GM12878 (cell line): ENCODE measurements at regions not wholly inside any gene's neighbourhood (a gene's known extent, or its start where the extent isn't known, plus 50 kb on each side); places are given as distances from the start of the nearest gene placed in this dataset.

Experiments
- ATAC-seq: fragments of 200-7000 bp; cut with Tn5 transposase; 3 replicates; pipeline ENCODE4 v1.9.1; 2020; ENCODE audit warnings: mild to moderate bottlenecking, moderate library complexity
- BruUV-seq: library from RNA; stranded (reverse); fragments of 400-500 nt; replicated peaks from 2 replicates; lab custom pipeline; 2021; lab: Mats Ljungman, UMichigan
- CTCF ChIA-PET: fragments of 300-600 bp; sonication (Branson Sonifier 250); formaldehyde crosslinking; extraction: SDS; loops from one replicate; lab custom pipeline; 2021; ENCODE audit warnings: inconsistent platforms; lab: Yijun Ruan, JAX
- POLR2A ChIA-PET: fragments of 350-600 bp; formaldehyde crosslinking; extraction: SDS; loops from one replicate; lab custom pipeline; 2021; ENCODE audit warnings: inconsistent platforms; lab: Charles Lee
- RAD21 ChIA-PET: fragments of 300-600 bp; sonication (Branson Sonifier 250); formaldehyde crosslinking; loops from one replicate; lab custom pipeline; 2023; ENCODE audit warnings: antibody characterized with exemption; ENCODE audit not compliant: unreplicated experiment; lab: Charles Lee
- SMC1A ChIA-PET: fragments of 300-600 bp; sonication (Branson Sonifier 250); formaldehyde crosslinking; loops from one replicate; lab custom pipeline; 2023; ENCODE audit not compliant: unreplicated experiment, uncharacterized antibody; lab: Charles Lee
- DNase-seq: peaks from one replicate; pipeline ENCODE4 v3.0.0-alpha.2; 2011; ENCODE audit warnings: low read depth, low spot score
- FAIRE-seq: peaks from 3 replicates; lab custom pipeline; 2011; peaks lifted over from hg19 to GRCh38; lab: Jason Lieb, UNC
- H2AFZ ChIP-seq: 2 replicates; pipeline ENCODE4 v1.6.0; 2011; ENCODE audit warnings: low read depth, low read length, control low read depth; ENCODE audit not compliant: control insufficient read depth
- H3K27ac ChIP-seq: 2 replicates; pipeline ENCODE4 v1.5.1; 2011; ENCODE audit warnings: control low read depth; ENCODE audit not compliant: control insufficient read depth, insufficient read depth
- H3K27me3 ChIP-seq, 2 experiments: replicated peaks in 1 of 2; 2 replicates each; pipeline versions ENCODE4 v1.6.0 to v1.6.1; 2011; ENCODE audit warnings: low read length in 1 of 2; ENCODE audit not compliant: control insufficient read depth in 2 of 2, insufficient read depth in 2 of 2
- H3K36me3 ChIP-seq, 2 experiments: 2 replicates each; pipeline ENCODE4 v1.5.1; 2011; ENCODE audit warnings: low read length in 1 of 2; ENCODE audit not compliant: control insufficient read depth in 2 of 2, insufficient read depth in 2 of 2
- H3K4me1 ChIP-seq: 2 replicates; pipeline ENCODE4 v1.6.1; 2011; ENCODE audit warnings: mild to moderate bottlenecking, low read length, moderate library complexity, mixed read lengths; ENCODE audit not compliant: control insufficient read depth, insufficient read depth
- H3K4me2 ChIP-seq: 2 replicates; pipeline ENCODE4 v1.6.0; 2011; ENCODE audit warnings: control low read depth; ENCODE audit not compliant: control insufficient read depth, insufficient read depth
- H3K4me3 ChIP-seq: fragments of 200-600 bp; sonication (generic); 2 replicates; pipeline ENCODE4 v1.5.1; 2016
- H3K79me2 ChIP-seq: 2 replicates; pipeline ENCODE4 v1.6.0; 2011; ENCODE audit warnings: low read length; ENCODE audit not compliant: control insufficient read depth, insufficient read depth
- H3K9ac ChIP-seq: 2 replicates; pipeline ENCODE4 v1.8.0; 2011; ENCODE audit warnings: low read length, control low read depth, mixed read lengths; ENCODE audit not compliant: control insufficient read depth, insufficient read depth
- H3K9me3 ChIP-seq: replicated peaks from 3 replicates; pipeline ENCODE4 v1.5.1; 2011; ENCODE audit warnings: mild to moderate bottlenecking, low read length; ENCODE audit not compliant: control insufficient read depth, insufficient read depth
- H4K20me1 ChIP-seq: 2 replicates; pipeline ENCODE4 v1.6.0; 2011; ENCODE audit not compliant: control insufficient read depth, insufficient read depth
- BRCA1 ChIP-seq: IDR thresholded peaks from 2 replicates; pipeline ENCODE4 v1.6.1; 2011; ENCODE audit warnings: low read depth, low read length, improper control_type of control experiment
- GATAD2B ChIP-seq: fragments of 450-650 bp; conservative IDR thresholded peaks from 2 replicates; pipeline ENCODE4 v1.6.1; 2017; ENCODE audit warnings: low read depth, mild to moderate bottlenecking, moderate library complexity
- IKZF2 ChIP-seq, 2 experiments: fragments of 450-650 bp; IDR thresholded peaks; 2 replicates each; pipeline ENCODE4 v1.6.1; 2017; ENCODE audit warnings: mild to moderate bottlenecking in 2 of 2, moderate library complexity in 2 of 2
- JUNB ChIP-seq: IDR thresholded peaks from 2 replicates; pipeline ENCODE4 v1.6.1; 2016; ENCODE audit warnings: antibody characterized with exemption, mild to moderate bottlenecking
- JUND ChIP-seq: IDR thresholded peaks from 2 replicates; pipeline ENCODE4 v1.6.1; 2012; ENCODE audit warnings: low read depth, mild to moderate bottlenecking, low read length, improper control_type of control experiment, moderate library complexity
- MEF2B ChIP-seq: fragments of 450-650 bp; IDR thresholded peaks from 2 replicates; pipeline ENCODE4 v1.6.1; 2018; ENCODE audit warnings: mild to moderate bottlenecking, moderate library complexity; ENCODE audit not compliant: partially characterized antibody, poor library complexity, severe bottlenecking
- PAX8 ChIP-seq: fragments of 450-650 bp; IDR thresholded peaks from 2 replicates; pipeline ENCODE4 v1.6.1; 2017; ENCODE audit warnings: mild to moderate bottlenecking, moderate library complexity
- POLR2AphosphoS2 ChIP-seq: IDR thresholded peaks from 2 replicates; pipeline ENCODE4 v1.6.1; 2011; ENCODE audit warnings: low read depth, mild to moderate bottlenecking, low read length, improper control_type of control experiment, moderate library complexity
- RB1 ChIP-seq: fragments of 450-650 bp; formaldehyde crosslinking; IDR thresholded peaks from 2 replicates; pipeline ENCODE4 v1.6.1; 2017; ENCODE audit warnings: mild to moderate bottlenecking, borderline replicate concordance
- SMC3 ChIP-seq: IDR thresholded peaks from 2 replicates; pipeline ENCODE4 v1.6.1; 2011; ENCODE audit warnings: low read length, improper control_type of control experiment, borderline replicate concordance
- SRF ChIP-seq, 2 experiments: IDR thresholded peaks; 2 replicates each; pipeline ENCODE4 v1.6.1; 2011; ENCODE audit warnings: low read depth in 2 of 2, low read length in 2 of 2, mild to moderate bottlenecking in 1 of 2, moderate library complexity in 1 of 2
- WGBS: methylation state at CpG from one replicate; pipeline ENCODE4 v1.1.6; 2016; ENCODE audit warnings: low lambda C conversion rate; ENCODE audit not compliant: insufficient replicate concordance, insufficient coverage; ENCODE audit errors: missing lambda C conversion rate; 5-methylcytosine and 5-hydroxymethylcytosine counted together
- in situ Hi-C: fragments of 300-500 bp; cut with MboI; formaldehyde crosslinking; loops from 9 replicates; pipeline ENCODE4 v1.14.3; 2018; ENCODE audit warnings: mixed read lengths
- intact Hi-C: fragments of 100-400 bp; cut with micrococcal nuclease; formaldehyde crosslinking; loops from one replicate; pipeline ENCODE4 v1.14.2; 2022; ENCODE audit not compliant: unreplicated experiment
- TF ChIP-seq, protein P1 (sequence below): IDR thresholded peaks from 2 replicates; pipeline ENCODE4 v1.6.1; 2012; ENCODE audit warnings: improper control_type of control experiment, low read depth, low read length; ENCODE audit not compliant: insufficient replicate concordance
- TF ChIP-seq, protein P2 (sequence below): fragments of 150-350 bp; IDR thresholded peaks from 2 replicates; pipeline ENCODE4 v1.6.1; 2014; ENCODE audit warnings: mild to moderate bottlenecking, low read depth, low read length
- TF ChIP-seq, protein P3 (sequence below): IDR thresholded peaks from 2 replicates; pipeline ENCODE4 v1.6.1; 2012; ENCODE audit warnings: low read depth, low read length, improper control_type of control experiment

DNA sequence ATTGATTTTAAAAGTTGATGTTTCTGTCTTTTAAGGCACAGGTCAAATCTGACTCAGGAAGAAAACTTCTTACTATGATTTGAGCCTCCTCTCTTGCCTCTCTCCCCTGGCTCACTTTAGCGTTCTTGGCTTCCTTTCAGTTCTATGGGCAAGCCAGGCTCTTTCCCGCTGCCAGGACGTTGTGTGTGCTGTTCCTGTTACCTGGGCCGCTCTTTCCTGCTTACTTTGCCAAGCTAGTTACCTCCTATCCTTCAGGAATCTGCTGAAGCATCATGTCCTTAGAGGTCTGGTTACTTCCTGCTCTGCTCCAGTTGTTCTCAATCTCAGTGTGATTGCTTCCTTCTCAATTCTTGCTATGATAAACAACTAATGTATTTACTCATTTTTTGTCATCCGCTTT is 1108.5 kb upstream of the EEF2KMT start (continued):
- TF ChIP-seq, protein P1, sequence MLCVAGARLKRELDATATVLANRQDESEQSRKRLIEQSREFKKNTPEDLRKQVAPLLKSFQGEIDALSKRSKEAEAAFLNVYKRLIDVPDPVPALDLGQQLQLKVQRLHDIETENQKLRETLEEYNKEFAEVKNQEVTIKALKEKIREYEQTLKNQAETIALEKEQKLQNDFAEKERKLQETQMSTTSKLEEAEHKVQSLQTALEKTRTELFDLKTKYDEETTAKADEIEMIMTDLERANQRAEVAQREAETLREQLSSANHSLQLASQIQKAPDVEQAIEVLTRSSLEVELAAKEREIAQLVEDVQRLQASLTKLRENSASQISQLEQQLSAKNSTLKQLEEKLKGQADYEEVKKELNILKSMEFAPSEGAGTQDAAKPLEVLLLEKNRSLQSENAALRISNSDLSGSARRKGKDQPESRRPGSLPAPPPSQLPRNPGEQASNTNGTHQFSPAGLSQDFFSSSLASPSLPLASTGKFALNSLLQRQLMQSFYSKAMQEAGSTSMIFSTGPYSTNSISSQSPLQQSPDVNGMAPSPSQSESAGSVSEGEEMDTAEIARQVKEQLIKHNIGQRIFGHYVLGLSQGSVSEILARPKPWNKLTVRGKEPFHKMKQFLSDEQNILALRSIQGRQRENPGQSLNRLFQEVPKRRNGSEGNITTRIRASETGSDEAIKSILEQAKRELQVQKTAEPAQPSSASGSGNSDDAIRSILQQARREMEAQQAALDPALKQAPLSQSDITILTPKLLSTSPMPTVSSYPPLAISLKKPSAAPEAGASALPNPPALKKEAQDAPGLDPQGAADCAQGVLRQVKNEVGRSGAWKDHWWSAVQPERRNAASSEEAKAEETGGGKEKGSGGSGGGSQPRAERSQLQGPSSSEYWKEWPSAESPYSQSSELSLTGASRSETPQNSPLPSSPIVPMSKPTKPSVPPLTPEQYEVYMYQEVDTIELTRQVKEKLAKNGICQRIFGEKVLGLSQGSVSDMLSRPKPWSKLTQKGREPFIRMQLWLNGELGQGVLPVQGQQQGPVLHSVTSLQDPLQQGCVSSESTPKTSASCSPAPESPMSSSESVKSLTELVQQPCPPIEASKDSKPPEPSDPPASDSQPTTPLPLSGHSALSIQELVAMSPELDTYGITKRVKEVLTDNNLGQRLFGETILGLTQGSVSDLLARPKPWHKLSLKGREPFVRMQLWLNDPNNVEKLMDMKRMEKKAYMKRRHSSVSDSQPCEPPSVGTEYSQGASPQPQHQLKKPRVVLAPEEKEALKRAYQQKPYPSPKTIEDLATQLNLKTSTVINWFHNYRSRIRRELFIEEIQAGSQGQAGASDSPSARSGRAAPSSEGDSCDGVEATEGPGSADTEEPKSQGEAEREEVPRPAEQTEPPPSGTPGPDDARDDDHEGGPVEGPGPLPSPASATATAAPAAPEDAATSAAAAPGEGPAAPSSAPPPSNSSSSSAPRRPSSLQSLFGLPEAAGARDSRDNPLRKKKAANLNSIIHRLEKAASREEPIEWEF, result no peak
- TF ChIP-seq, protein P2, sequence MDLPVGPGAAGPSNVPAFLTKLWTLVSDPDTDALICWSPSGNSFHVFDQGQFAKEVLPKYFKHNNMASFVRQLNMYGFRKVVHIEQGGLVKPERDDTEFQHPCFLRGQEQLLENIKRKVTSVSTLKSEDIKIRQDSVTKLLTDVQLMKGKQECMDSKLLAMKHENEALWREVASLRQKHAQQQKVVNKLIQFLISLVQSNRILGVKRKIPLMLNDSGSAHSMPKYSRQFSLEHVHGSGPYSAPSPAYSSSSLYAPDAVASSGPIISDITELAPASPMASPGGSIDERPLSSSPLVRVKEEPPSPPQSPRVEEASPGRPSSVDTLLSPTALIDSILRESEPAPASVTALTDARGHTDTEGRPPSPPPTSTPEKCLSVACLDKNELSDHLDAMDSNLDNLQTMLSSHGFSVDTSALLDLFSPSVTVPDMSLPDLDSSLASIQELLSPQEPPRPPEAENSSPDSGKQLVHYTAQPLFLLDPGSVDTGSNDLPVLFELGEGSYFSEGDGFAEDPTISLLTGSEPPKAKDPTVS, result no peak
- no peak for TF ChIP-seq PAX8

DNA sequence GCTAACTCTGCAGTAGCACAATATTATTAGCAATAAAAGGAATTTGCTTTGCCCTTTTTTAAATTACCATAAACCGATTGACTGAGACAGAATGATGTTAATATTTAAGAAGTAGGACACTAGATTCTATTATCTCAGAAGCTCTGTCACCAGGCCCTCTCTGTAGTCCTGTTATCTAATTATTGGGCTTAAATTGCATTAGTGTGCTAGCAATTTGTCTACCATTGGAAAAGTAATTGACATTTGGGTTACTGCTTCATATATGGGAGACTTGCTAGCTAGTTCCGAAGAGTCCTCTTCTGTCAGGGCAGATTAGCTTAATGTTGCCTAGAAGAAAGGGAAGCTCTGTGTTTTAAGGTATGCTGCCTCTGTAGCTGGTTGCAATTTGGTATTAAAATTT is 1107.3 kb upstream of the EEF2KMT start:
- Histone ChIP-seq H3K79me2 (no peaks in the 10 kb centered on the region), H3K4me3 (no peak overlapping the region), H3K9ac (no peak overlapping the region), H3K36me3 (no peaks in the 10 kb centered on the region), H3K27ac (no peak overlapping the region), H2AFZ (no peak overlapping the region), H3K4me2 (no peak overlapping the region), H3K4me1 (no peaks in the 10 kb centered on the region), H3K9me3 (no peaks in the 10 kb centered on the region; the same call in 2 of the 3 replicates), H4K20me1 (no peaks in the 10 kb centered on the region), H3K27me3 (no peaks in the 10 kb centered on the region)
- no TSS peak for BruUV-seq
- no peak for FAIRE-seq
- SMC1A ChIA-PET, result interaction anchor here (0.6 kb wide), 1 partner anchor 767 kb away, joined by 3 read pairs; no protein-coding TSS in a partner anchor
- POLR2A ChIA-PET, result no interaction called here
- CTCF ChIA-PET, result no interaction called here
- DNase-seq, result no peak
- WGBS, result 29% methylated on average over 2 of the region's 2 CpGs
- no peak for ATAC-seq
- in situ Hi-C loops (no loop called here), intact Hi-C loops (no loop called here)
- RAD21 ChIA-PET, result no interaction called here
- TF ChIP-seq JUND (no peak), BRCA1 (no peak), RB1 (no peak), MEF2B (no peak), SRF (IDR thresholded peaks at IDR 0.05; ENCODE audit: low read depth in 2 of 2, low read length in 2 of 2) (no peak), POLR2AphosphoS2 (no peak), GATAD2B (no peak), JUNB (no peak), SMC3 (no peak), IKZF2 (IDR thresholded peaks at IDR 0.05) (no peak)
- TF ChIP-seq, protein P3, sequence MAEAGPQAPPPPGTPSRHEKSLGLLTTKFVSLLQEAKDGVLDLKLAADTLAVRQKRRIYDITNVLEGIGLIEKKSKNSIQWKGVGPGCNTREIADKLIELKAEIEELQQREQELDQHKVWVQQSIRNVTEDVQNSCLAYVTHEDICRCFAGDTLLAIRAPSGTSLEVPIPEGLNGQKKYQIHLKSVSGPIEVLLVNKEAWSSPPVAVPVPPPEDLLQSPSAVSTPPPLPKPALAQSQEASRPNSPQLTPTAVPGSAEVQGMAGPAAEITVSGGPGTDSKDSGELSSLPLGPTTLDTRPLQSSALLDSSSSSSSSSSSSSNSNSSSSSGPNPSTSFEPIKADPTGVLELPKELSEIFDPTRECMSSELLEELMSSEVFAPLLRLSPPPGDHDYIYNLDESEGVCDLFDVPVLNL, result no peak
